Keratinocyte (primary cell): ENCODE measurements at regions not wholly inside any gene's neighbourhood (a gene's known extent, or its start where the extent isn't known, plus 50 kb on each side); places are given as distances from the start of the nearest gene placed in this dataset.

Source experiments
- DNase-seq: peaks from one replicate; pipeline ENCODE4 v3.0.0-alpha.2; 2011; ENCODE audit warnings: low read depth, missing footprints, low spot score
- FAIRE-seq: peaks from 2 replicates; lab custom pipeline; 2011; peaks lifted over from hg19 to GRCh38; lab: Jason Lieb, UNC
- H2AFZ ChIP-seq: 2 replicates; pipeline ENCODE4 v1.6.0; 2012; ENCODE audit warnings: low read length, control low read depth, inconsistent platforms; ENCODE audit not compliant: control insufficient read depth
- H3K27ac ChIP-seq: 2 replicates; pipeline ENCODE4 v1.5.1; 2011; ENCODE audit warnings: low read length; ENCODE audit not compliant: control insufficient read depth, insufficient read depth
- H3K27me3 ChIP-seq: 3 replicates; pipeline ENCODE4 v1.6.0; 2011; ENCODE audit warnings: low read length; ENCODE audit not compliant: control insufficient read depth, insufficient read depth; ENCODE audit errors: extremely low read depth
- H3K36me3 ChIP-seq, 2 experiments: 2 replicates in 1 of 2; 3 replicates in 1 of 2; pipeline ENCODE4 v1.5.1; 2011; ENCODE audit warnings: low read length in 2 of 2, mild to moderate bottlenecking in 1 of 2; ENCODE audit not compliant: control insufficient read depth in 2 of 2, insufficient read depth in 2 of 2; ENCODE audit errors: extremely low read depth in 1 of 2
- H3K4me1 ChIP-seq: 3 replicates; pipeline ENCODE4 v1.5.1; 2011; ENCODE audit warnings: low read length; ENCODE audit not compliant: control insufficient read depth, insufficient read depth; ENCODE audit errors: extremely low read depth
- H3K4me2 ChIP-seq: 3 replicates; pipeline ENCODE4 v1.6.0; 2011; ENCODE audit warnings: low read depth, low read length; ENCODE audit not compliant: control insufficient read depth, insufficient read depth; ENCODE audit errors: extremely low read depth
- H3K4me3 ChIP-seq, 3 experiments: fragments of 200-600 bp in 1 of 3; sonication (generic) in 1 of 3; 2 replicates in 2 of 3; 3 replicates in 1 of 3; pipeline ENCODE4 v1.5.1; 2011 to 2016; ENCODE audit warnings: low read length in 3 of 3, mild to moderate bottlenecking in 3 of 3, control low read depth in 2 of 3, inconsistent platforms in 1 of 3, low read depth in 1 of 3, mixed read lengths in 1 of 3, mixed run types in 1 of 3, moderate library complexity in 1 of 3; ENCODE audit not compliant: control insufficient read depth in 2 of 3, insufficient read depth in 2 of 3; ENCODE audit errors: extremely low read depth in 1 of 3
- H3K79me2 ChIP-seq: 2 replicates; pipeline ENCODE4 v1.6.0; 2012; ENCODE audit warnings: low read length; ENCODE audit not compliant: control insufficient read depth, insufficient read depth
- H3K9ac ChIP-seq: 3 replicates; pipeline ENCODE4 v1.6.0; 2011; ENCODE audit warnings: low read length; ENCODE audit not compliant: control insufficient read depth, insufficient read depth; ENCODE audit errors: extremely low read depth
- H3K9me1 ChIP-seq: 3 replicates; pipeline ENCODE4 v1.6.0; 2011; ENCODE audit warnings: low read length; ENCODE audit not compliant: control insufficient read depth, insufficient read depth; ENCODE audit errors: extremely low read depth
- H3K9me3 ChIP-seq: 2 replicates; pipeline ENCODE4 v1.5.1; 2012; ENCODE audit warnings: low read depth, low read length; ENCODE audit not compliant: control insufficient read depth
- H4K20me1 ChIP-seq: 3 replicates; pipeline ENCODE4 v1.6.0; 2011; ENCODE audit warnings: low read length; ENCODE audit not compliant: control insufficient read depth, insufficient read depth; ENCODE audit errors: extremely low read depth
- EZH2 ChIP-seq: IDR thresholded peaks from one replicate; pipeline ENCODE4 v1.6.1; 2012; ENCODE audit warnings: inconsistent platforms, mild to moderate bottlenecking, low read length, moderate library complexity
- dilution Hi-C: fragments of 300-500 bp; cut with MboI; formaldehyde crosslinking; loops from one replicate; pipeline ENCODE4 v1.7.0; 2020; ENCODE audit warnings: low sequenced_read_pairs; ENCODE audit not compliant: extremely low pct_ligation_motif_present
- TF ChIP-seq, protein P1 (sequence below), 3 experiments: IDR thresholded peaks in 1 of 3; conservative IDR thresholded peaks in 1 of 3; optimal IDR thresholded peaks in 1 of 3; 2 replicates in 2 of 3; 3 replicates in 1 of 3; pipeline versions ENCODE3 to v1.5.1; 2011; ENCODE audit warnings: low read length in 3 of 3, mild to moderate bottlenecking in 3 of 3, moderate library complexity in 2 of 3, control low read depth in 1 of 3, inconsistent platforms in 1 of 3; ENCODE audit not compliant: insufficient read depth in 2 of 3; ENCODE audit errors: extremely low read depth in 1 of 3

DNA sequence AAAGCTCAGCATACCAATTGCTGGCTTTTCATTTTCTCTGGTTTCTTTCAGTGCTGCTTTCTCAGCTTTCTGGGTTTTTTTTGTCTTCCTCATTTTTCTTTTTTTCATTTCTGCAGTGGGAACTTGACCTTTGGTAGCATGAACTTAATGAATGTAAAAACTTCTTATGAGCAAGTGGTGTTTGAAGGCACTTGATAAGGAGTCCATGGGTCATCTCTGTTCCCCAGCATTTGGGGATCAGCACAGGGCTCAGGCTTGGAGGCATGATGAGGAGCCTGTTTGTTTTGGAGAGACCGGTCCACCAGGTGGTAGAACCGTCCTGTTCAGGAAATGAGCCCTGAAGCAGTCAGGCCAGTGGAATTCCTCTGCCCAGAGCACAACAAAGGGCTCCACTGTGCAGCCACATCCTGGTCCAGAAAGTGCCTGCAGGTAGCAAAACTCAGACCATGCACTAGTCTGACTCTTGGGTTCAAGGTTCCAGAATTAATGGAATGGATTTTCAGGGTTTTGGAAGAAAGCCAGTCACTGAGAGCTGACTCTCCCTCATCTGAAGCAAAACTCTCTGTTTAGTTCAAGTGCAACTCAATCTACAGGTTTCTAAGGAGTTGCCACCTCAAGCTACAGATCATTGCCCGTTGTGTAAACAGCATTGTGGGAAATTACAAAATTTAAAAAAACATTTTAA, 52.3 kb upstream of the ADGRF1 start:
- Histone ChIP-seq H3K9me1 (no peaks in the 10 kb centered on the region), H3K4me2 (no peak overlapping the region), H3K4me3 (no peak overlapping the region), H3K27me3 (no peaks in the 10 kb centered on the region), H2AFZ (no peak overlapping the region), H3K9ac (no peak overlapping the region), H4K20me1 (no peaks in the 10 kb centered on the region), H3K9me3 (no peaks in the 10 kb centered on the region), H3K36me3 (no peaks in the 10 kb centered on the region), H3K27ac (no peak overlapping the region), H3K4me1 (peaks cover 45% of the 10 kb centered on the region), H3K79me2 (no peaks in the 10 kb centered on the region)
- FAIRE-seq (peak; percentile 64), DNase-seq (no peak)
- dilution Hi-C loops = no loop called here
- TF ChIP-seq, protein P1, sequence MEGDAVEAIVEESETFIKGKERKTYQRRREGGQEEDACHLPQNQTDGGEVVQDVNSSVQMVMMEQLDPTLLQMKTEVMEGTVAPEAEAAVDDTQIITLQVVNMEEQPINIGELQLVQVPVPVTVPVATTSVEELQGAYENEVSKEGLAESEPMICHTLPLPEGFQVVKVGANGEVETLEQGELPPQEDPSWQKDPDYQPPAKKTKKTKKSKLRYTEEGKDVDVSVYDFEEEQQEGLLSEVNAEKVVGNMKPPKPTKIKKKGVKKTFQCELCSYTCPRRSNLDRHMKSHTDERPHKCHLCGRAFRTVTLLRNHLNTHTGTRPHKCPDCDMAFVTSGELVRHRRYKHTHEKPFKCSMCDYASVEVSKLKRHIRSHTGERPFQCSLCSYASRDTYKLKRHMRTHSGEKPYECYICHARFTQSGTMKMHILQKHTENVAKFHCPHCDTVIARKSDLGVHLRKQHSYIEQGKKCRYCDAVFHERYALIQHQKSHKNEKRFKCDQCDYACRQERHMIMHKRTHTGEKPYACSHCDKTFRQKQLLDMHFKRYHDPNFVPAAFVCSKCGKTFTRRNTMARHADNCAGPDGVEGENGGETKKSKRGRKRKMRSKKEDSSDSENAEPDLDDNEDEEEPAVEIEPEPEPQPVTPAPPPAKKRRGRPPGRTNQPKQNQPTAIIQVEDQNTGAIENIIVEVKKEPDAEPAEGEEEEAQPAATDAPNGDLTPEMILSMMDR (optimal IDR thresholded peaks at IDR 0.05 in 1 of 3, IDR thresholded peaks at IDR 0.05 in 1 of 3, conservative IDR thresholded peaks at IDR 0.05 in 1 of 3; ENCODE audit: extremely low read depth in 1 of 3, insufficient read depth in 2 of 3, low read length in 3 of 3) = peak in 1 of 3 experiments; percentile 58
- TF ChIP-seq EZH2 = no peak

DNA sequence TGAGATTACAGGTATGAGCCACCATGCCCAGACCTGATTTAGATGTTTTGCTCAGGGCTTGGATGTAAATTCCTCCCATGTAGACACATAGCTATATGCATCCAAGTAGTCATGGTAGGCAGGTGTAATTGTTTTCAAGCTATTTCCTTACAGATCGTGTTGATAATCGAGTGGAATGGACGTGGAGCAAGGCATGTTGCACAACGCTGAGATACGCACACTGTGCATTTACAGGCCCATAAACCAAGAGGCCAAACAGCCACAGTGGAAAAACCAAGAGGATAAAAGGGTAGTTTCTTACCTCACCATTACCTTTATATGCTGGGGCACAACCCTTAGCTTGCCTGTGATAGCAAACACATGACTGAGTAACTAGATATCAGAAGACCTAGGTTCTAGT, 51.0 kb upstream of the ADGRF1 start:
- Histone ChIP-seq H3K4me3 (no peak overlapping the region), H3K9me3 (no peaks in the 10 kb centered on the region), H3K79me2 (no peaks in the 10 kb centered on the region), H3K27ac (no peak overlapping the region), H2AFZ (no peak overlapping the region), H3K9me1 (no peaks in the 10 kb centered on the region), H3K27me3 (no peaks in the 10 kb centered on the region), H4K20me1 (no peaks in the 10 kb centered on the region), H3K9ac (no peak overlapping the region), H3K4me2 (no peak overlapping the region), H3K4me1 (peaks cover 34% of the 10 kb centered on the region), H3K36me3 (no peaks in the 10 kb centered on the region)
- DNase-seq (no peak), FAIRE-seq (no peak)
- dilution Hi-C loops = no loop called here
- TF ChIP-seq, protein P1 (optimal IDR thresholded peaks at IDR 0.05 in 1 of 3, IDR thresholded peaks at IDR 0.05 in 1 of 3, conservative IDR thresholded peaks at IDR 0.05 in 1 of 3; ENCODE audit: extremely low read depth in 1 of 3, insufficient read depth in 2 of 3, low read length in 3 of 3) = no peak
- no peak for TF ChIP-seq EZH2
